ENCODE measurements at regions not wholly inside any gene's neighbourhood (a gene's known extent, or its start where the extent isn't known, plus 50 kb on each side); places are given as distances from the start of the nearest gene placed in this dataset.

DNA sequence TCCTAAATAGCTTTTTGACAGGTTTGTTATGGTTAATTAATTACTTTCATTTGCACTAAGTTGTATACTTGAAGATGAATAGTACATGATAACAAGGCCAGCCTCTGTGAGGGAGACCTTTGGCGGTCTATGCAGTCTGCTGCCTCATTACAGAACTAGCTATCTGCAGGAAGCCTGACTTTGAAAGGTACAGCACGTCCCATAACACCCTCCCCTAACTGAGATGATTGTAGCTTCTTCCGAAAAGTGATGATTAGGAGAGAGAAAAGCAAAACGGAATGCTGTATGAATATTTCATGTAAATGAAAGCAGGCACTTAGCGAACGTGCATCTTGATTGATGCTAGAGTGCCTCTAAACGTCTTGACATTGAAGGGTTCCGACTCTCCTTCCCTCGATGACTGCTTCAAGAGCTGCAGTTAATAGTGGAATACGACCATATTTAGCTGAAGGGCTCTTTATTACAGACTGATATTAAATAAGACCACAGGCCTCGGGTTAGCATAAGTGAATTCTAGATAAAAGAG lies 116.2 kb upstream of the TMCO5A start:
- Histone ChIP-seq H2AK5ac (ENCODE audit: insufficient read length, low read length) (no peak overlapping the region), H4K5ac (ENCODE audit: insufficient read length, low read depth, low read length) (no peak overlapping the region), H3K4ac (ENCODE audit: low read depth, low read length) (no peak overlapping the region), H2AFZ (ENCODE audit: low read length) (no peak overlapping the region), H3K18ac (ENCODE audit: insufficient read length, low read depth, low read length) (no peak overlapping the region), H3K23ac (ENCODE audit: insufficient read length, low read depth, low read length) (no peak overlapping the region), H3K27ac (ENCODE audit: insufficient read length, low read depth, low read length) (no peak overlapping the region), H2BK20ac (ENCODE audit: low read depth, low read length, poor library complexity, severe bottlenecking) (no peak overlapping the region), H3K23me2 (ENCODE audit: insufficient read length, low read depth, low read length, poor library complexity, severe bottlenecking) (no peaks in the 10 kb centered on the region), H3K4me1 (ENCODE audit: insufficient read depth, low read length) (no peaks in the 10 kb centered on the region), H2BK12ac (ENCODE audit: insufficient read length, low read depth, low read length) (no peak overlapping the region), H2BK120ac (ENCODE audit: low read depth, low read length, poor library complexity, severe bottlenecking) (no peak overlapping the region), H3K79me2 (ENCODE audit: insufficient read depth, low read length) (no peaks in the 10 kb centered on the region), H2BK15ac (ENCODE audit: low read depth, low read length) (no peak overlapping the region), H4K20me1 (ENCODE audit: control insufficient read depth, insufficient read depth, insufficient read length) (no peaks in the 10 kb centered on the region), H3K9me3 (ENCODE audit: control insufficient read depth, low read depth, low read length) (no peaks in the 10 kb centered on the region), H3K27me3 (ENCODE audit: insufficient read depth, low read length) (no peaks in the 10 kb centered on the region), H3K56ac (ENCODE audit: insufficient read length, low read depth, low read length) (no peak overlapping the region), H3K14ac (ENCODE audit: insufficient read depth, low read length) (no peak overlapping the region), H4K8ac (replicated peaks; ENCODE audit: insufficient read length, low read depth, low read length) (no peak overlapping the region), H3K4me2 (ENCODE audit: insufficient read depth, insufficient read length, low read length) (no peak overlapping the region), H3K79me1 (ENCODE audit: insufficient read depth, low read depth, low read length, poor library complexity, severe bottlenecking) (no peaks in the 10 kb centered on the region), H2BK5ac (ENCODE audit: insufficient read length, low read length) (no peak overlapping the region), H4K91ac (ENCODE audit: insufficient read length, low read depth, low read length) (no peak overlapping the region), H3K9ac (ENCODE audit: extremely low read depth, insufficient read length, low read length) (no peak overlapping the region), H3T11ph (ENCODE audit: low read length) (no peak overlapping the region)
- no peak for DNase-seq
- TF ChIP-seq, protein P1, sequence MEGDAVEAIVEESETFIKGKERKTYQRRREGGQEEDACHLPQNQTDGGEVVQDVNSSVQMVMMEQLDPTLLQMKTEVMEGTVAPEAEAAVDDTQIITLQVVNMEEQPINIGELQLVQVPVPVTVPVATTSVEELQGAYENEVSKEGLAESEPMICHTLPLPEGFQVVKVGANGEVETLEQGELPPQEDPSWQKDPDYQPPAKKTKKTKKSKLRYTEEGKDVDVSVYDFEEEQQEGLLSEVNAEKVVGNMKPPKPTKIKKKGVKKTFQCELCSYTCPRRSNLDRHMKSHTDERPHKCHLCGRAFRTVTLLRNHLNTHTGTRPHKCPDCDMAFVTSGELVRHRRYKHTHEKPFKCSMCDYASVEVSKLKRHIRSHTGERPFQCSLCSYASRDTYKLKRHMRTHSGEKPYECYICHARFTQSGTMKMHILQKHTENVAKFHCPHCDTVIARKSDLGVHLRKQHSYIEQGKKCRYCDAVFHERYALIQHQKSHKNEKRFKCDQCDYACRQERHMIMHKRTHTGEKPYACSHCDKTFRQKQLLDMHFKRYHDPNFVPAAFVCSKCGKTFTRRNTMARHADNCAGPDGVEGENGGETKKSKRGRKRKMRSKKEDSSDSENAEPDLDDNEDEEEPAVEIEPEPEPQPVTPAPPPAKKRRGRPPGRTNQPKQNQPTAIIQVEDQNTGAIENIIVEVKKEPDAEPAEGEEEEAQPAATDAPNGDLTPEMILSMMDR (conservative IDR thresholded peaks at IDR 0.05) = no peak
- no peaks in the 10 kb centered on the region for H3K27me3 Mint-ChIP-seq (ENCODE audit: low read depth)
- no peaks in the 10 kb centered on the region for H3K36me3 Mint-ChIP-seq (ENCODE audit: insufficient read depth in 1 of 3, low read depth in 3 of 3)
- H3K4me3 Mint-ChIP-seq = no peak overlapping the region
- H3K4me1 Mint-ChIP-seq = peaks cover 0 to 4% of the 10 kb centered on the region in 2 experiments; a peak in 3 of 4 replicates
- no CpG with 5 or more reads among the region's 11 CpGs for WGBS (ENCODE audit: extremely low coverage, insufficient read length, low lambda C conversion rate)
- no peaks in the 10 kb centered on the region for H3K9me3 Mint-ChIP-seq
- no peak overlapping the region for H3K27ac Mint-ChIP-seq
